Transverse colon (tissue), 3 donors: ENCODE measurements at regions not wholly inside any gene's neighbourhood (a gene's known extent, or its start where the extent isn't known, plus 50 kb on each side); places are given as distances from the start of the nearest gene placed in this dataset.

Experiments used
- POLR2A ChIP-seq: fragments of 450-650 bp; IDR thresholded peaks from one replicate; pipeline ENCODE4 v1.6.1; 2016; ENCODE audit warnings: antibody characterized with exemption, mild to moderate bottlenecking, moderate library complexity
- TF ChIP-seq, protein P1 (sequence below), 5 experiments: fragments of 200-600 bp in 3 of 5; fragments of 450-650 bp in 2 of 5; sonication (generic) in 3 of 5; IDR thresholded peaks; 1 replicate in 2 of 5; 2 replicates in 3 of 5; pipeline ENCODE4 v1.5.1; 2016 to 2017; ENCODE audit warnings: antibody characterized with exemption in 5 of 5, inconsistent platforms in 3 of 5, mild to moderate bottlenecking in 2 of 5, moderate library complexity in 1 of 5

DNA sequence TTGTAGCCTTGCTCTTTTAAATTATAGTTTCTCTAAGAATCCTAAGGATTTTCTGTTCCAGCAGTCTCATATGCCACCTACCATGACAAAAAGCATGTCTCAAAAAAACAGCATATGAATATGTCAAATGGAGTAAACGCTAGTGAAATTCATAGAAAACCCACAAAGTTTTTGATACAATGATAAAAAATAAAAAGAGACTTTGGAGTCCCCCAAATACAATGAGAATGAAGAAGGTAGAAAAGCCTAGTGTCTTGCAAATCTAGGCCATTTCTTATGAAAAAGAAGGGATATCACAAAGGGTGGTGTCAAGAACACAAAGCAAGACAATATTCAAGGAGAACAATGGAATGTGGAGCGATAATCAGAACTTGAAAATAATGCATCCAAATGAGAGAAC is 668.5 kb downstream of the PLOD2 start:
- TF ChIP-seq POLR2A: no peak
- TF ChIP-seq, protein P1, sequence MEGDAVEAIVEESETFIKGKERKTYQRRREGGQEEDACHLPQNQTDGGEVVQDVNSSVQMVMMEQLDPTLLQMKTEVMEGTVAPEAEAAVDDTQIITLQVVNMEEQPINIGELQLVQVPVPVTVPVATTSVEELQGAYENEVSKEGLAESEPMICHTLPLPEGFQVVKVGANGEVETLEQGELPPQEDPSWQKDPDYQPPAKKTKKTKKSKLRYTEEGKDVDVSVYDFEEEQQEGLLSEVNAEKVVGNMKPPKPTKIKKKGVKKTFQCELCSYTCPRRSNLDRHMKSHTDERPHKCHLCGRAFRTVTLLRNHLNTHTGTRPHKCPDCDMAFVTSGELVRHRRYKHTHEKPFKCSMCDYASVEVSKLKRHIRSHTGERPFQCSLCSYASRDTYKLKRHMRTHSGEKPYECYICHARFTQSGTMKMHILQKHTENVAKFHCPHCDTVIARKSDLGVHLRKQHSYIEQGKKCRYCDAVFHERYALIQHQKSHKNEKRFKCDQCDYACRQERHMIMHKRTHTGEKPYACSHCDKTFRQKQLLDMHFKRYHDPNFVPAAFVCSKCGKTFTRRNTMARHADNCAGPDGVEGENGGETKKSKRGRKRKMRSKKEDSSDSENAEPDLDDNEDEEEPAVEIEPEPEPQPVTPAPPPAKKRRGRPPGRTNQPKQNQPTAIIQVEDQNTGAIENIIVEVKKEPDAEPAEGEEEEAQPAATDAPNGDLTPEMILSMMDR (IDR thresholded peaks at IDR 0.05): no peak
